Activated CD4-positive, alpha-beta memory T cell treated with anti-CD3 and anti-CD28 coated beads for 36 hours (primary cell): ENCODE measurements at regions not wholly inside any gene's neighbourhood (a gene's known extent, or its start where the extent isn't known, plus 50 kb on each side); places are given as distances from the start of the nearest gene placed in this dataset.

Experiments used
- CTCF ChIA-PET: fragments of 350-600 bp; sonication (Branson Sonifier 250); formaldehyde crosslinking; loops from one replicate; lab custom pipeline; 2021; ENCODE audit warnings: antibody characterized with exemption, inconsistent platforms; lab: Charles Lee
- POLR2A ChIA-PET: fragments of 350-600 bp; sonication (Branson Sonifier 250); formaldehyde crosslinking; loops from one replicate; lab custom pipeline; 2021; ENCODE audit warnings: antibody characterized with exemption; lab: Charles Lee
- DNase-seq: peaks from one replicate; pipeline ENCODE4 v3.0.0-alpha.2; 2020
- H3K27ac Mint-ChIP-seq: one replicate; pipeline ENCODE4 v1.8.0; 2021; ENCODE audit warnings: mixed read lengths
- H3K27me3 Mint-ChIP-seq: one replicate; pipeline ENCODE4 v1.8.0; 2021; ENCODE audit warnings: mixed read lengths
- H3K36me3 Mint-ChIP-seq: one replicate; pipeline ENCODE4 v1.8.0; 2021; ENCODE audit warnings: mixed read lengths
- H3K4me1 Mint-ChIP-seq: one replicate; pipeline ENCODE4 v1.8.0; 2021; ENCODE audit warnings: low read depth, mixed read lengths
- H3K4me3 Mint-ChIP-seq: one replicate; pipeline ENCODE4 v1.8.0; 2021; ENCODE audit warnings: mild to moderate bottlenecking, mixed read lengths
- H3K9me3 Mint-ChIP-seq: one replicate; pipeline ENCODE4 v1.8.0; 2021; ENCODE audit warnings: mixed read lengths
- intact Hi-C: fragments of 100-400 bp; cut with micrococcal nuclease; formaldehyde crosslinking; loops from one replicate; pipeline ENCODE4 v1.15.1; 2023

DNA sequence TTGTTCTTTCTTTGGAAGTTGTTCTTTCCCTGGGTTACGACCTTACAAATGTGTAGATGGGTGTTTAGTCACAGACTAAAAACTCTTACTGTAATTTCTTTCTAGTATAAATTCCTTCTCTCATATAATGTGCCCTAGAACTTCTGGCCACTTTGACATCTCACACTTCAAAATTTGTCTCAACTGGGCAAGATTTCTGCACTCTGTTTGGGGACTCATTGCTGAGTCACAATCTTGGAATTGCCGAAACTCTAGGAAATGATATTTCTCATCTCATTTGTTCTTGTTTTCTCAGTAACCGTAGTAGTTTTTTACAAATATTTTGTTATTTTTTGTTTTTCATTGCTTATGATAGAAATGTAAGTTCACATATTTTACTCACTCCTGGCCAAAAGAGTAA lies 2523.2 kb upstream of the PCDH20 start:
- Mint-ChIP-seq H3K36me3 (no peaks in the 10 kb centered on the region), H3K4me3 (no peak overlapping the region), H3K27me3 (no peaks in the 10 kb centered on the region), H3K4me1 (no peaks in the 10 kb centered on the region), H3K27ac (no peak overlapping the region), H3K9me3 (peaks cover 19% of the 10 kb centered on the region)
- intact Hi-C loops = no loop called here
- DNase-seq = no peak
- ChIA-PET CTCF (no interaction called here), POLR2A (no interaction called here)

DNA sequence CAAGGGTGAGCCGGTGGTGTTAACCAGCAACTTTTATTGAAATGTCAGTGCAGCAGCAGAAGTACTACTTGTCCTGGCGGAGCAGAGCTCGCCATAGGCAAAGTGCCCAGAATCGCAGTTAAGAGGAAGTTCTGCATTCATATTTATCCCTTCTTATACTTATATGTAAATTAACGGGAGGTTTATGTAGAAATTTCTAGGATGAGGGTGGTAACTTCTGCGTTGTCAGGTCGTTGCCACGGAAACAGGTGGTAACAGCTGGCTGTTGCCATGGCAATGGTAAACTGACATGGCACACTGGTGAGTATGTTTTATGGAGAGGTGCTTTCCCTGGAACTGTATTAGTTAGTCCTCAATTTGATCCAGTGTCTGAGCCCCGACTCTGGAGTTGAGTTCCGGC lies 2494.9 kb upstream of the PCDH20 start:
- Mint-ChIP-seq H3K4me3 (no peak overlapping the region), H3K27ac (no peak overlapping the region), H3K27me3 (no peaks in the 10 kb centered on the region), H3K4me1 (no peaks in the 10 kb centered on the region), H3K36me3 (no peaks in the 10 kb centered on the region), H3K9me3 (no peaks in the 10 kb centered on the region)
- DNase-seq = no peak
- CTCF ChIA-PET = no interaction called here
- POLR2A ChIA-PET = no interaction called here
- intact Hi-C loops = no loop called here

DNA sequence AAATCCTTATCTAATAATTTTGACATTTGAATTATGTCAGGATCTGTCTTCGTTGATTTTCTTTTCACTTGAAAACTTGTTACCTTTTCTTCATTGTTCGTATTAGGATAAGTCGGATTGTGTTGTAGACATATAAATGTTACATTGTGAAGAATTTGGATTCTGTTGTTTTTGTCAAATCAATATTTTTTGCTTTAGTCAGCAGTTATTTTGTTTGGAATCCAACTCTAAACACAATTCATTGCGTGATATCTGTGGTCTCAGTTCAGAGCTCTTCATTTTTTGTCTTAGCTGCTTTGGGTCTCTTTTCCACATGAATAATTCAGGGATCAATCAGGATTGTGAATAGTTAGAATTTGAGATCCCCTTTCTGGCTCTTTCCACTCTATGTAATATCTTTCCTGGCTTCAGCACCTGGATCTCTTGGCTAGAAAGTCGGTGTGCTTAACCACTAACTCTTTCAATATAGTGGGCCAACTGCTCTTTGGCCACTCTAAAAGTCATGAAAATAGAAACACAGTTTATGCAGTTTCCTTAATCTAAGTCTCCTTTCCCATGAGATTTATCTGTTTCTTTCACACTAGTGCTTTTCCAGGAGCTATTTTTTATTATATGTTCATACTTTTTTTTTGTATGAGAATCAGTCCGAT lies 2494.2 kb upstream of the PCDH20 start:
- POLR2A ChIA-PET = no interaction called here

DNA sequence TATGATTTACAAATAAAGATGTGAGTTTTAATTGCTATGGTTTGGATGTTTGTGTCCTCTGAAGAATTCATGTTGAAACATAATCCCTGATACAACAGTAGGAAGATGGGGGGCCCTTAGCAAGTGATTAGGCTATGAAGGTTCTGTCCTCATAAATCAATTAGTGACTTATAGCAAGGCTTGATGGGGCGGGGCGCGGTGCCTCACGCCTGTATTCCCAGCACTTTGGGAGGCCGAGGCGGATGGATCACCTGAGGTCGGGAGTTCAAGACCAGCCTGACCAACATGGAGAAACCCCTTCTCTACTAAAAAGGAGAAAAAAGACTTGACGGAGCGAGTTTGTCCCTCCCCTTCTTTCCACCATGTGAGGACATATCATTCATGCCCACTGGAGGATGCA lies 2486.5 kb upstream of the PCDH20 start:
- no peak for DNase-seq
- intact Hi-C loops = no loop called here
- Mint-ChIP-seq H3K9me3 (peaks cover 8% of the 10 kb centered on the region), H3K4me3 (no peak overlapping the region), H3K27me3 (no peaks in the 10 kb centered on the region), H3K4me1 (no peaks in the 10 kb centered on the region), H3K36me3 (no peaks in the 10 kb centered on the region), H3K27ac (no peak overlapping the region)
- CTCF ChIA-PET = no interaction called here
- POLR2A ChIA-PET = no interaction called here

More for the DNA sequence above, 2494.2 kb upstream of the PCDH20 start:
- intact Hi-C loops = no loop called here
- CTCF ChIA-PET = interaction anchor here (0.6 kb wide), 1 partner anchor 134 kb away, joined by 3 read pairs; no protein-coding TSS in a partner anchor
- Mint-ChIP-seq H3K27ac (no peak overlapping the region), H3K4me1 (no peaks in the 10 kb centered on the region), H3K9me3 (no peaks in the 10 kb centered on the region), H3K4me3 (no peak overlapping the region), H3K27me3 (no peaks in the 10 kb centered on the region), H3K36me3 (no peaks in the 10 kb centered on the region)
- DNase-seq = no peak

DNA sequence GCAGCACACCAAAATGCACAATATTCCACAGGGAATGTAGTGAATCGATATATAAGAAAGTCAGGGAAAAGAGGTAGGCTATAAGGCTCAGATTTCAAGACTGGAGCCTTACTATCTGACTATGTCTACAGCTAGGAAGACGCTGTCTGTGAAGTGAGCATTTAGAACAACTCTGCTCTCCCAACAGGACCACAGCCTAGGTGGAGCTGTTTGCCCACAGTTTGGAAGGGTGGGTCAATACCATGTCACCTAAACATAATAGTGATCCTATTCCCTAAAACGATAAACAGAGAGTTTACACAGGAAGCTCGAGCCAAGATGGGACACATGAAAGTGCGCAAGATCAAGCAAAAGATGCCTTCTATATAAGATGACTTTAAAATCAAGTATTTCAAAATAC lies 2486.0 kb upstream of the PCDH20 start:
- Mint-ChIP-seq H3K9me3 (peaks cover 8% of the 10 kb centered on the region), H3K4me1 (no peaks in the 10 kb centered on the region), H3K36me3 (no peaks in the 10 kb centered on the region), H3K27ac (no peak overlapping the region), H3K27me3 (no peaks in the 10 kb centered on the region), H3K4me3 (no peak overlapping the region)
- DNase-seq = no peak
- intact Hi-C loops = no loop called here
- ChIA-PET CTCF (no interaction called here), POLR2A (no interaction called here)

GRCh38 chr13:63900406-63900805 lies 2484.8 kb upstream of the PCDH20 start:
- no peak for DNase-seq
- ChIA-PET POLR2A (no interaction called here), CTCF (no interaction called here)
- H3K4me1 Mint-ChIP-seq = no peaks in the 10 kb centered on the region
- no peak overlapping the region for H3K27ac Mint-ChIP-seq
- H3K27me3 Mint-ChIP-seq = no peaks in the 10 kb centered on the region
- H3K9me3 Mint-ChIP-seq = peaks cover 8% of the 10 kb centered on the region
- H3K4me3 Mint-ChIP-seq = no peak overlapping the region
- intact Hi-C loops = no loop called here
- no peaks in the 10 kb centered on the region for H3K36me3 Mint-ChIP-seq

DNA sequence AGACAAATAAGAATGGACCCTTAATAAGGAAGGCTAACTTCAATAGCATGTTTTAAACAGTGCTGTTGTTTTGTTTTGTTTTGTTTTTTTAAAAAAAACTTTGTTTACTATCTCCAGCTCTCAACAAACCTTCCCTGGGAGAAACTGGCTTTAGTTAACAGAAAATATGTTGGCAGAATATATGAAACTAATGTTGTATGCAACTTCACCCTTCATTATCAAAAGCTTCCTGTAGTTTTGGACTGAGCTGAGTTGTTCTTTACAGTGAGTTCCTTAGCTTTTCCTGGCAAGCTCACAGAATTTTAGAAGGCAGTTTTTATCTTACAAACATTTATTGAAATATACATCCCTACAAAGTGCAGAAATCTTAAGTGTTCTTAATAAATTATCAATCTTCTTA lies 2480.7 kb upstream of the PCDH20 start:
- no peaks in the 10 kb centered on the region for H3K27me3 Mint-ChIP-seq
- no peak overlapping the region for H3K27ac Mint-ChIP-seq
- DNase-seq = no peak
- no peaks in the 10 kb centered on the region for H3K4me1 Mint-ChIP-seq
- H3K4me3 Mint-ChIP-seq = no peak overlapping the region
- H3K9me3 Mint-ChIP-seq = peaks cover 3% of the 10 kb centered on the region
- no peaks in the 10 kb centered on the region for H3K36me3 Mint-ChIP-seq
- intact Hi-C loops = no loop called here
- ChIA-PET POLR2A (no interaction called here), CTCF (interaction anchor here (1.1 kb wide), 1 partner anchor 9 kb away, joined by 3 read pairs; no protein-coding TSS in a partner anchor)

DNA sequence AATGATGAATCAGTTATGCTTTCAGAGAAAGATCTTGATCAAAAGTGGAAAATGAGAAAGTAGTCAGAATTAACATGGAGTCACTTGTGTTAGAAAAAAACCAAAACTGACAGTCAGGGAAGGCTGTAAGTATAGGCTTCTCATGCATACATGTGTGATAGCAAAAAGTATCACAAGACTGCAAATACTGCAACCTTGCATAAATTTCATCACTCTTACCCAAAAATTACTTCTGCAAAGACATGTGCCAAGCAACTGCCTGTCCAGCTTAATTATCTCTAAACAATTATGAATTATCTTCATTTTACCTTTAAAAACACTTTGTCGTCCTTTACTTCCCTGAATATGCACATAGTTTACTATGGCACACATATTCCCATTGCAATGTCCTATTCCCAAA lies 2466.4 kb upstream of the PCDH20 start:
- H3K9me3 Mint-ChIP-seq = peaks cover 15% of the 10 kb centered on the region
- ChIA-PET POLR2A (no interaction called here), CTCF (no interaction called here)
- H3K36me3 Mint-ChIP-seq = no peaks in the 10 kb centered on the region
- DNase-seq = no peak
- intact Hi-C loops = no loop called here
- no peak overlapping the region for H3K27ac Mint-ChIP-seq
- H3K4me3 Mint-ChIP-seq = no peak overlapping the region
- H3K4me1 Mint-ChIP-seq = no peaks in the 10 kb centered on the region
- H3K27me3 Mint-ChIP-seq = no peaks in the 10 kb centered on the region

- Mint-ChIP-seq H3K9me3 (peaks cover 19% of the 10 kb centered on the region), H3K27ac (no peak overlapping the region), H3K36me3 (no peaks in the 10 kb centered on the region), H3K27me3 (no peaks in the 10 kb centered on the region), H3K4me1 (no peaks in the 10 kb centered on the region), H3K4me3 (no peak overlapping the region)
- DNase-seq = no peak
- ChIA-PET POLR2A (no interaction called here), CTCF (no interaction called here)
- intact Hi-C loops = no loop called here
Measured at GRCh38 chr13:63880705-63881104, 2465.1 kb upstream of the PCDH20 start.

- CTCF ChIA-PET = no interaction called here
- intact Hi-C loops = no loop called here
- Mint-ChIP-seq H3K4me1 (no peaks in the 10 kb centered on the region), H3K4me3 (no peak overlapping the region), H3K27ac (no peak overlapping the region), H3K27me3 (no peaks in the 10 kb centered on the region), H3K9me3 (peaks cover 13% of the 10 kb centered on the region), H3K36me3 (no peaks in the 10 kb centered on the region)
- POLR2A ChIA-PET = no interaction called here
- no peak for DNase-seq
Measured at GRCh38 chr13:63873936-63874335, 2458.3 kb upstream of the PCDH20 start.

DNA sequence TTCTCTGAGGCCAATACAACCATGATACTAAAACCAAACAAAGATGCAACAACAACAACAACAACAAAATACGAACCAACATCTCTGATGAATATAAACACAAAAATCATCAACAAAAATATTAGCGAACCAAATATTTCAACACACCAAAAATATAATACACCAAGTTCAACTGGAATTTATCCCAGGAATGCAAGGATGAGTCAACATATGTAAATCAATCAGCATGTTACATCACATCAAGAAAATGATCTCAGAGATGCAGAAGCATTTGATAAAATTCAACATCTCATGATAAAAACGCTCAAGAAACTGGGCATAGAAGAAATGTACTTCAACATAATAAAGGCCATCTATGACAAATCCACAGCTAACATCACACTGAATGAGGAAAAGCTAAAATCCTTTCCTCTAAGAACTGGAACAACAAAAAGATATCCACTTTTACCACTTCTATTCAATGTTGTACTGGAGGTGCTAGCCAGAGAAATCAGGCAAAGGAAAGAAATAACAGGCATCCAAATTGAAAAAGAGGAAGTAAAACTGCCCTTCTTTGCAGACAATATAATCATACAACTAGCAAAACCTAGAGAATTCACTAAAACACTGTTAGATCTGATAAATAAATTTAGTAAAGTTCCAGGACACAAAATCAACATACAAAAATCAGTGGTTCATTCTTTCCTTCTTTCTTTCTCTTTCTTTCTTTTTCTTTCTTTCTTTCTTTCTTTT lies 2448.7 kb upstream of the PCDH20 start:
- intact Hi-C loops = no loop called here
- no peaks in the 10 kb centered on the region for H3K4me1 Mint-ChIP-seq
- no peak overlapping the region for H3K4me3 Mint-ChIP-seq
- POLR2A ChIA-PET = no interaction called here
- no peak overlapping the region for H3K27ac Mint-ChIP-seq
- CTCF ChIA-PET = no interaction called here
- no peaks in the 10 kb centered on the region for H3K36me3 Mint-ChIP-seq
- no peak for DNase-seq
- H3K9me3 Mint-ChIP-seq = peaks cover 21% of the 10 kb centered on the region
- no peaks in the 10 kb centered on the region for H3K27me3 Mint-ChIP-seq

DNA sequence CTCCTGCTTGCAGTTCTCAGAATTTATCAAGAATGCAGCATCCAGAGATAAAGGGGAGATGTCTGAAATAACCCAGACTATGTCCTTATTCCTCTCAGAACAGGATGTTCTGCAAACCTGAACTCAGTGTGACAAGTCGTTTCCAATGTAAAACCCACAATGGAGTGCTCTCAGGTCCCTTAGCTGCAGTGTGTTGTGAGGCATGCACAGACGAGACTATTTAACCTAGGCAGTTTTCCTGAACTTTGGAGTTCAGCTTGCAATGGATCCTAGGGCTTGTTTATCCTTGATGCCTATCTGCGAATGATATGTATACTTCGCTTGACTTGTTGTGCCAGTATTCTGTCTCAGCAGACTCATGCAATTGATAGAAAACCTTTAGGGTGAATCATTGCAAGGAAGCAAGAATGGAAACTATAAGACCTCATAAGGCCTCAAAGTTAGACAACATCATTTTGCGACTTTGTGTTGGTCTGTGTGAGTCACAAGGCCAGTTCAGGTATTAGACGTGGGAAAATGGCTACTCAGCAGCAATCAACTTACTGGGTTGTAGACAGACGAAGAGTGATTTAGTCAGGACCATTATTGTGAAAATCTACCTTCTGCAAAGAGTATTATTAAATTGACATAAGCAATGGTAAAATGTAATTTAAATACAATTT lies 2439.9 kb upstream of the PCDH20 start:
- no peak overlapping the region for H3K27ac Mint-ChIP-seq
- no peaks in the 10 kb centered on the region for H3K27me3 Mint-ChIP-seq
- ChIA-PET POLR2A (no interaction called here), CTCF (no interaction called here)
- no peak for DNase-seq
- no peaks in the 10 kb centered on the region for H3K36me3 Mint-ChIP-seq
- H3K9me3 Mint-ChIP-seq = no peaks in the 10 kb centered on the region
- no peaks in the 10 kb centered on the region for H3K4me1 Mint-ChIP-seq
- intact Hi-C loops = no loop called here
- H3K4me3 Mint-ChIP-seq = no peak overlapping the region
